GM12892 (cell line): ENCODE measurements at regions not wholly inside any gene's neighbourhood (a gene's known extent, or its start where the extent isn't known, plus 50 kb on each side); places are given as distances from the start of the nearest gene placed in this dataset.

Source experiments
- POLR2A ChIP-seq: IDR thresholded peaks from 2 replicates; pipeline ENCODE4 v1.6.1; 2011; ENCODE audit warnings: low read depth, low read length, control low read depth
- POLR2AphosphoS5 ChIP-seq: IDR thresholded peaks from 2 replicates; pipeline ENCODE4 v1.6.1; 2011; ENCODE audit warnings: low read depth, low read length, control low read depth
- TAF1 ChIP-seq: IDR thresholded peaks from 2 replicates; pipeline ENCODE4 v1.6.1; 2011; ENCODE audit warnings: low read depth, mild to moderate bottlenecking, control low read depth, low read length, borderline replicate concordance

GRCh38 chr5:165526357-165526756, 2020.9 kb downstream of the MAT2B start:
- no peak for TF ChIP-seq TAF1
- no peak for TF ChIP-seq POLR2AphosphoS5
- no peak for TF ChIP-seq POLR2A
